ENCODE measurements at regions not wholly inside any gene's neighbourhood (a gene's known extent, or its start where the extent isn't known, plus 50 kb on each side); places are given as distances from the start of the nearest gene placed in this dataset.
"Not testable (repeated sequence)": the region's sequence is repeated elsewhere in the genome, so short reads cannot be mapped to it uniquely, and the experiment has no call there.

DNA sequence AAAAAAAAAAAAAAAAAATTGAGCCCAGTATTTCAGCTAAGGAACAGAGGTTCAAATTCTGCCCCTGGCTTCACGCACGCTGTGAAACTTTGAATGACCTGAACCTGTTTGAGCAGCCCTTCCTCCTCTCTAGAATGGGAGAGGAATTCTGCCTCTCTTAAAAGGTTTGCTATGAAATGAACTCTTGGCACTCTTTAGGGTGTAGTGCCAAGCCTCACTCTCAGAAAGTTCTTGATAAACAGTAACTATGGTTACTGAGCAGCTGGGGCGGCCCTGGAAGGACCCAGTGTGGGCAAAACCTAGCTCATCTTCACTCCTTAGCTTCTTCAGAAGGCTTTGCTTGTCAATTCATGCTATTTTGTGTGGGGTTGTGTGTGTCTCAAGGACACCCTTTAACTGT lies 73.7 kb downstream of the GEMIN8 start:
- no peak for TF ChIP-seq CTCF (IDR thresholded peaks at IDR 0.05; ENCODE audit: poor library complexity, severe bottlenecking)
- ATAC-seq (ENCODE audit: low read depth): no peak
- DNase-seq (ENCODE audit: low spot score): no peak
- H3K9me3 ChIP-seq (ENCODE audit: severe bottlenecking): no peaks in the 10 kb centered on the region
- no peaks in the 10 kb centered on the region for H3K4me1 ChIP-seq (ENCODE audit: insufficient read depth, poor library complexity, severe bottlenecking)
- no peaks in the 10 kb centered on the region for H3K36me3 ChIP-seq (ENCODE audit: low read depth)
- no peak overlapping the region for H3K27ac ChIP-seq (ENCODE audit: poor library complexity, severe bottlenecking)
- no peak overlapping the region for H3K4me3 ChIP-seq (ENCODE audit: severe bottlenecking)
- no peaks in the 10 kb centered on the region for H3K27me3 ChIP-seq (ENCODE audit: insufficient read depth, poor library complexity, severe bottlenecking)

GRCh38 chrX:13955095-13955647 lies 74.5 kb downstream of the GEMIN8 start:
- no peaks in the 10 kb centered on the region for H3K36me3 ChIP-seq (ENCODE audit: low read depth)
- DNase-seq (ENCODE audit: low spot score) (no peak), ATAC-seq (ENCODE audit: low read depth) (no peak)
- H3K4me3 ChIP-seq (ENCODE audit: severe bottlenecking): no peak overlapping the region
- H3K27me3 ChIP-seq (ENCODE audit: insufficient read depth, poor library complexity, severe bottlenecking): no peaks in the 10 kb centered on the region
- TF ChIP-seq CTCF (IDR thresholded peaks at IDR 0.05; ENCODE audit: poor library complexity, severe bottlenecking): no peak
- no peaks in the 10 kb centered on the region for H3K4me1 ChIP-seq (ENCODE audit: insufficient read depth, poor library complexity, severe bottlenecking)
- no peak overlapping the region for H3K27ac ChIP-seq (ENCODE audit: poor library complexity, severe bottlenecking)
- H3K9me3 ChIP-seq (ENCODE audit: severe bottlenecking): no peaks in the 10 kb centered on the region

GRCh38 chrX:13952581-13952980 lies 77.1 kb downstream of the GEMIN8 start:
- ATAC-seq (ENCODE audit: low read depth): no peak

GRCh38 chrX:13946223-13946622 lies 83.5 kb downstream of the GEMIN8 start:
- ATAC-seq (ENCODE audit: low read depth); DNase-seq (ENCODE audit: low spot score); H3K4me1 ChIP-seq (ENCODE audit: insufficient read depth, poor library complexity, severe bottlenecking); H3K27me3 ChIP-seq (ENCODE audit: insufficient read depth, poor library complexity, severe bottlenecking); H3K36me3 ChIP-seq (ENCODE audit: low read depth); H3K4me3 ChIP-seq (ENCODE audit: severe bottlenecking); H3K27ac ChIP-seq (ENCODE audit: poor library complexity, severe bottlenecking); H3K9me3 ChIP-seq (ENCODE audit: severe bottlenecking): not testable (repeated sequence)

More at GRCh38 chrX:13952581-13952980, 77.1 kb downstream of the GEMIN8 start:
- no peak for TF ChIP-seq CTCF (IDR thresholded peaks at IDR 0.05; ENCODE audit: poor library complexity, severe bottlenecking)
- no peaks in the 10 kb centered on the region for H3K27me3 ChIP-seq (ENCODE audit: insufficient read depth, poor library complexity, severe bottlenecking)
- H3K9me3 ChIP-seq (ENCODE audit: severe bottlenecking): no peaks in the 10 kb centered on the region
- DNase-seq (ENCODE audit: low spot score): no peak
- H3K36me3 ChIP-seq (ENCODE audit: low read depth): no peaks in the 10 kb centered on the region
- no peaks in the 10 kb centered on the region for H3K4me1 ChIP-seq (ENCODE audit: insufficient read depth, poor library complexity, severe bottlenecking)
- H3K27ac ChIP-seq (ENCODE audit: poor library complexity, severe bottlenecking): no peak overlapping the region
- no peak overlapping the region for H3K4me3 ChIP-seq (ENCODE audit: severe bottlenecking)

GRCh38 chrX:13945787-13946186 lies 83.9 kb downstream of the GEMIN8 start:
- H3K36me3 ChIP-seq (ENCODE audit: low read depth); H3K4me3 ChIP-seq (ENCODE audit: severe bottlenecking); H3K27me3 ChIP-seq (ENCODE audit: insufficient read depth, poor library complexity, severe bottlenecking); H3K27ac ChIP-seq (ENCODE audit: poor library complexity, severe bottlenecking); H3K4me1 ChIP-seq (ENCODE audit: insufficient read depth, poor library complexity, severe bottlenecking); H3K9me3 ChIP-seq (ENCODE audit: severe bottlenecking); DNase-seq (ENCODE audit: low spot score); ATAC-seq (ENCODE audit: low read depth): not testable (repeated sequence)

GRCh38 chrX:13940671-13941070 lies 89.0 kb downstream of the GEMIN8 start:
- no peak overlapping the region for H3K4me3 ChIP-seq (ENCODE audit: severe bottlenecking)
- ATAC-seq (ENCODE audit: low read depth) (no peak), DNase-seq (ENCODE audit: low spot score) (no peak)
- H3K4me1 ChIP-seq (ENCODE audit: insufficient read depth, poor library complexity, severe bottlenecking): no peaks in the 10 kb centered on the region
- H3K27ac ChIP-seq (ENCODE audit: poor library complexity, severe bottlenecking): no peak overlapping the region
- no peaks in the 10 kb centered on the region for H3K9me3 ChIP-seq (ENCODE audit: severe bottlenecking)
- H3K27me3 ChIP-seq (ENCODE audit: insufficient read depth, poor library complexity, severe bottlenecking): peaks cover 4% of the 10 kb centered on the region
- TF ChIP-seq CTCF (IDR thresholded peaks at IDR 0.05; ENCODE audit: poor library complexity, severe bottlenecking): no peak
- H3K36me3 ChIP-seq (ENCODE audit: low read depth): no peaks in the 10 kb centered on the region
